Liver (tissue), 8 donors: ENCODE measurements at regions not wholly inside any gene's neighbourhood (a gene's known extent, or its start where the extent isn't known, plus 50 kb on each side); places are given as distances from the start of the nearest gene placed in this dataset.

Experiments used
- DNase-seq: peaks from one replicate; pipeline ENCODE4 v3.0.0-alpha.2; 2017; ENCODE audit warnings: low spot score
- H3K27ac ChIP-seq, 2 donors: one replicate each; pipeline ENCODE4 v1.7.0; 2013; ENCODE audit warnings: inconsistent platforms in 2 of 2, low read length in 2 of 2, control low read depth in 1 of 2, low read depth in 1 of 2, mild to moderate bottlenecking in 1 of 2
- H3K27me3 ChIP-seq, 4 donors: one replicate each; pipeline versions ENCODE4 v1.6.1 to v1.7.0; 2013; ENCODE audit warnings: low read length in 3 of 4, inconsistent platforms in 1 of 4, mild to moderate bottlenecking in 1 of 4, moderate library complexity in 1 of 4; ENCODE audit not compliant: control insufficient read depth in 4 of 4, insufficient read depth in 4 of 4
- H3K36me3 ChIP-seq, 4 donors: one replicate each; pipeline versions ENCODE4 v1.6.1 to v1.7.0; 2013; ENCODE audit warnings: low read length in 3 of 4, mild to moderate bottlenecking in 3 of 4, low read depth in 1 of 4, moderate library complexity in 1 of 4; ENCODE audit not compliant: control insufficient read depth in 4 of 4, insufficient read depth in 3 of 4
- H3K4me1 ChIP-seq, 4 donors: one replicate each; pipeline versions ENCODE4 v1.6.1 to v1.7.0; 2013; ENCODE audit warnings: low read length in 3 of 4, mild to moderate bottlenecking in 3 of 4, moderate library complexity in 1 of 4; ENCODE audit not compliant: control insufficient read depth in 4 of 4, insufficient read depth in 4 of 4
- H3K4me3 ChIP-seq, 3 donors: one replicate each; pipeline versions ENCODE4 v1.6.1 to v1.7.0; 2013; ENCODE audit warnings: low read length in 3 of 3, control low read depth in 1 of 3, low read depth in 1 of 3, mild to moderate bottlenecking in 1 of 3
- H3K9ac ChIP-seq, 2 donors: one replicate each; pipeline ENCODE4 v1.7.0; 2013; ENCODE audit warnings: low read length in 2 of 2, mild to moderate bottlenecking in 2 of 2, moderate library complexity in 2 of 2, control low read depth in 1 of 2, low read depth in 1 of 2
- H3K9me3 ChIP-seq, 4 donors: one replicate each; pipeline versions ENCODE4 v1.6.1 to v1.7.0; 2013; ENCODE audit warnings: low read length in 3 of 4; ENCODE audit not compliant: control insufficient read depth in 4 of 4
- EGR1 ChIP-seq, 2 donors: IDR thresholded peaks; 2 replicates each; pipeline ENCODE4 v1.6.1; 2016 to 2018; ENCODE audit warnings: antibody characterized with exemption in 2 of 2, low read depth in 2 of 2
- FOXA1 ChIP-seq: IDR thresholded peaks from 2 replicates; pipeline ENCODE4 v1.6.1; 2016; ENCODE audit warnings: antibody characterized with exemption
- FOXA2 ChIP-seq: IDR thresholded peaks from 2 replicates; pipeline ENCODE4 v1.6.1; 2016; ENCODE audit warnings: antibody characterized with exemption
- GABPA ChIP-seq, 2 donors: IDR thresholded peaks in 1 of 2; conservative IDR thresholded peaks in 1 of 2; 2 replicates each; pipeline ENCODE4 v1.6.1; 2016; ENCODE audit warnings: antibody characterized with exemption in 2 of 2, mild to moderate bottlenecking in 1 of 2, moderate library complexity in 1 of 2
- HNF4A ChIP-seq, 2 donors: conservative IDR thresholded peaks; 2 replicates each; pipeline ENCODE4 v1.6.1; 2016; ENCODE audit warnings: antibody characterized with exemption in 2 of 2, mild to moderate bottlenecking in 2 of 2
- HNF4G ChIP-seq: IDR thresholded peaks from 2 replicates; pipeline ENCODE4 v1.6.1; 2016; ENCODE audit warnings: antibody characterized with exemption
- JUND ChIP-seq, 2 donors: IDR thresholded peaks; 2 replicates each; pipeline ENCODE4 v1.6.1; 2016; ENCODE audit warnings: antibody characterized with exemption in 2 of 2
- MAX ChIP-seq: IDR thresholded peaks from 2 replicates; pipeline ENCODE4 v1.6.1; 2016; ENCODE audit warnings: antibody characterized with exemption
- NR2F2 ChIP-seq: IDR thresholded peaks from 2 replicates; pipeline ENCODE4 v1.6.1; 2016; ENCODE audit warnings: antibody characterized with exemption
- RAD21 ChIP-seq, 2 donors: IDR thresholded peaks; 2 replicates each; pipeline ENCODE4 v1.6.1; 2016; ENCODE audit warnings: antibody characterized with exemption in 2 of 2, mild to moderate bottlenecking in 2 of 2
- RXRA ChIP-seq, 2 donors: IDR thresholded peaks; 2 replicates each; pipeline ENCODE4 v1.6.1; 2017 to 2018; ENCODE audit warnings: antibody characterized with exemption in 2 of 2, mild to moderate bottlenecking in 1 of 2
- SP1 ChIP-seq: IDR thresholded peaks from 2 replicates; pipeline ENCODE4 v1.6.1; 2018; ENCODE audit warnings: antibody characterized with exemption, mild to moderate bottlenecking
- TAF1 ChIP-seq: conservative IDR thresholded peaks from 2 replicates; pipeline ENCODE4 v1.6.1; 2016; ENCODE audit warnings: antibody characterized with exemption, mild to moderate bottlenecking
- YY1 ChIP-seq: IDR thresholded peaks from 2 replicates; pipeline ENCODE4 v1.6.1; 2016; ENCODE audit warnings: antibody characterized with exemption, mild to moderate bottlenecking
- WGBS: extraction: QIAGEN DNeasy Blood & Tissue Kit; methylation state at CpG from one replicate; pipeline ENCODE4 v1.1.7; 2013; 5-methylcytosine and 5-hydroxymethylcytosine counted together
- TF ChIP-seq, protein P1 (sequence below): IDR thresholded peaks from 2 replicates; pipeline ENCODE4 v1.6.1; 2016; ENCODE audit warnings: antibody characterized with exemption
- TF ChIP-seq, protein P2 (sequence below): fragments of 150-350 bp; IDR thresholded peaks from 2 replicates; pipeline ENCODE4 v1.5.1; 2017; ENCODE audit warnings: improper control_type of control experiment, low read depth, low read length; ENCODE audit not compliant: missing input control
- TF ChIP-seq, protein P3 (sequence below): IDR thresholded peaks from 2 replicates; pipeline ENCODE4 v1.6.1; 2016; ENCODE audit warnings: antibody characterized with exemption, mild to moderate bottlenecking
- donor health status: healthy.
- donor health status: healthy.
- donor health status: healthy.
- donor health status: healthy.
- donor health status: healthy.

GRCh38 chr19:28283592-28283991 is 929.4 kb downstream of the UQCRFS1 start:
- TF ChIP-seq HNF4A (conservative IDR thresholded peaks at IDR 0.05) (no peak), YY1 (no peak), JUND (IDR thresholded peaks at IDR 0.05) (no peak), NR2F2 (no peak), RAD21 (IDR thresholded peaks at IDR 0.05) (no peak), MAX (no peak), SP1 (no peak), FOXA2 (no peak), HNF4G (no peak), RXRA (IDR thresholded peaks at IDR 0.05) (no peak), TAF1 (no peak), EGR1 (IDR thresholded peaks at IDR 0.05; ENCODE audit: low read depth in 2 of 2) (no peak), GABPA (IDR thresholded peaks at IDR 0.05 in 1 of 2, conservative IDR thresholded peaks at IDR 0.05 in 1 of 2) (no peak), FOXA1 (no peak)
- TF ChIP-seq, protein P1, sequence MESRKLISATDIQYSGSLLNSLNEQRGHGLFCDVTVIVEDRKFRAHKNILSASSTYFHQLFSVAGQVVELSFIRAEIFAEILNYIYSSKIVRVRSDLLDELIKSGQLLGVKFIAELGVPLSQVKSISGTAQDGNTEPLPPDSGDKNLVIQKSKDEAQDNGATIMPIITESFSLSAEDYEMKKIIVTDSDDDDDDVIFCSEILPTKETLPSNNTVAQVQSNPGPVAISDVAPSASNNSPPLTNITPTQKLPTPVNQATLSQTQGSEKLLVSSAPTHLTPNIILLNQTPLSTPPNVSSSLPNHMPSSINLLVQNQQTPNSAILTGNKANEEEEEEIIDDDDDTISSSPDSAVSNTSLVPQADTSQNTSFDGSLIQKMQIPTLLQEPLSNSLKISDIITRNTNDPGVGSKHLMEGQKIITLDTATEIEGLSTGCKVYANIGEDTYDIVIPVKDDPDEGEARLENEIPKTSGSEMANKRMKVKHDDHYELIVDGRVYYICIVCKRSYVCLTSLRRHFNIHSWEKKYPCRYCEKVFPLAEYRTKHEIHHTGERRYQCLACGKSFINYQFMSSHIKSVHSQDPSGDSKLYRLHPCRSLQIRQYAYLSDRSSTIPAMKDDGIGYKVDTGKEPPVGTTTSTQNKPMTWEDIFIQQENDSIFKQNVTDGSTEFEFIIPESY = no peak
- TF ChIP-seq, protein P2, sequence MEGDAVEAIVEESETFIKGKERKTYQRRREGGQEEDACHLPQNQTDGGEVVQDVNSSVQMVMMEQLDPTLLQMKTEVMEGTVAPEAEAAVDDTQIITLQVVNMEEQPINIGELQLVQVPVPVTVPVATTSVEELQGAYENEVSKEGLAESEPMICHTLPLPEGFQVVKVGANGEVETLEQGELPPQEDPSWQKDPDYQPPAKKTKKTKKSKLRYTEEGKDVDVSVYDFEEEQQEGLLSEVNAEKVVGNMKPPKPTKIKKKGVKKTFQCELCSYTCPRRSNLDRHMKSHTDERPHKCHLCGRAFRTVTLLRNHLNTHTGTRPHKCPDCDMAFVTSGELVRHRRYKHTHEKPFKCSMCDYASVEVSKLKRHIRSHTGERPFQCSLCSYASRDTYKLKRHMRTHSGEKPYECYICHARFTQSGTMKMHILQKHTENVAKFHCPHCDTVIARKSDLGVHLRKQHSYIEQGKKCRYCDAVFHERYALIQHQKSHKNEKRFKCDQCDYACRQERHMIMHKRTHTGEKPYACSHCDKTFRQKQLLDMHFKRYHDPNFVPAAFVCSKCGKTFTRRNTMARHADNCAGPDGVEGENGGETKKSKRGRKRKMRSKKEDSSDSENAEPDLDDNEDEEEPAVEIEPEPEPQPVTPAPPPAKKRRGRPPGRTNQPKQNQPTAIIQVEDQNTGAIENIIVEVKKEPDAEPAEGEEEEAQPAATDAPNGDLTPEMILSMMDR = no peak
- TF ChIP-seq, protein P3, sequence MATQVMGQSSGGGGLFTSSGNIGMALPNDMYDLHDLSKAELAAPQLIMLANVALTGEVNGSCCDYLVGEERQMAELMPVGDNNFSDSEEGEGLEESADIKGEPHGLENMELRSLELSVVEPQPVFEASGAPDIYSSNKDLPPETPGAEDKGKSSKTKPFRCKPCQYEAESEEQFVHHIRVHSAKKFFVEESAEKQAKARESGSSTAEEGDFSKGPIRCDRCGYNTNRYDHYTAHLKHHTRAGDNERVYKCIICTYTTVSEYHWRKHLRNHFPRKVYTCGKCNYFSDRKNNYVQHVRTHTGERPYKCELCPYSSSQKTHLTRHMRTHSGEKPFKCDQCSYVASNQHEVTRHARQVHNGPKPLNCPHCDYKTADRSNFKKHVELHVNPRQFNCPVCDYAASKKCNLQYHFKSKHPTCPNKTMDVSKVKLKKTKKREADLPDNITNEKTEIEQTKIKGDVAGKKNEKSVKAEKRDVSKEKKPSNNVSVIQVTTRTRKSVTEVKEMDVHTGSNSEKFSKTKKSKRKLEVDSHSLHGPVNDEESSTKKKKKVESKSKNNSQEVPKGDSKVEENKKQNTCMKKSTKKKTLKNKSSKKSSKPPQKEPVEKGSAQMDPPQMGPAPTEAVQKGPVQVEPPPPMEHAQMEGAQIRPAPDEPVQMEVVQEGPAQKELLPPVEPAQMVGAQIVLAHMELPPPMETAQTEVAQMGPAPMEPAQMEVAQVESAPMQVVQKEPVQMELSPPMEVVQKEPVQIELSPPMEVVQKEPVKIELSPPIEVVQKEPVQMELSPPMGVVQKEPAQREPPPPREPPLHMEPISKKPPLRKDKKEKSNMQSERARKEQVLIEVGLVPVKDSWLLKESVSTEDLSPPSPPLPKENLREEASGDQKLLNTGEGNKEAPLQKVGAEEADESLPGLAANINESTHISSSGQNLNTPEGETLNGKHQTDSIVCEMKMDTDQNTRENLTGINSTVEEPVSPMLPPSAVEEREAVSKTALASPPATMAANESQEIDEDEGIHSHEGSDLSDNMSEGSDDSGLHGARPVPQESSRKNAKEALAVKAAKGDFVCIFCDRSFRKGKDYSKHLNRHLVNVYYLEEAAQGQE = no peak
- DNase-seq = no peak
- 65% methylated on average over 2 of the region's 2 CpGs for WGBS
- Histone ChIP-seq H3K4me1 (no peaks in the 10 kb centered on the region), H3K36me3 (no peaks in the 10 kb centered on the region), H3K27ac (no peak overlapping the region), H3K27me3 (no peaks in the 10 kb centered on the region), H3K9me3 (peaks cover 0 to 2% (median 0%) of the 10 kb centered on the region in 4 donors), H3K4me3 (no peak overlapping the region), H3K9ac (no peak overlapping the region)

GRCh38 chr19:28281676-28282075 is 931.3 kb downstream of the UQCRFS1 start:
- no peaks in the 10 kb centered on the region for H3K36me3 ChIP-seq
- H3K4me3 ChIP-seq = no peak overlapping the region
- 100% methylated on average over 1 of the region's 1 CpG for whole genome bisulfite sequencing
- DNase-seq = no peak
- H3K4me1 ChIP-seq = no peaks in the 10 kb centered on the region
- peaks cover 0 to 2% (median 0%) of the 10 kb centered on the region in 4 donors for H3K9me3 ChIP-seq
- H3K27ac ChIP-seq = no peak overlapping the region
- no peak overlapping the region for H3K9ac ChIP-seq
- no peaks in the 10 kb centered on the region for H3K27me3 ChIP-seq
- TF ChIP-seq, protein P1 = no peak
- TF ChIP-seq EGR1 (IDR thresholded peaks at IDR 0.05; ENCODE audit: low read depth in 2 of 2) (no peak), RAD21 (IDR thresholded peaks at IDR 0.05) (no peak), JUND (IDR thresholded peaks at IDR 0.05) (no peak), FOXA1 (no peak), NR2F2 (no peak), HNF4G (no peak)
- TF ChIP-seq, protein P2 = no peak
- TF ChIP-seq, protein P3 = no peak
